ENCODE measurements at regions not wholly inside any gene's neighbourhood (a gene's known extent, or its start where the extent isn't known, plus 50 kb on each side); places are given as distances from the start of the nearest gene placed in this dataset.
"Not testable (repeated sequence)": the region's sequence is repeated elsewhere in the genome, so short reads cannot be mapped to it uniquely, and the experiment has no call there.

GRCh38 chrY:12425506-12425905 is 275.5 kb upstream of the USP9Y start:
- DNase-seq (ENCODE audit: low read depth): no peak
- in situ Hi-C loops (cut with HindIII; ENCODE audit: low pct_unique_long_range_greater_than_20kb, low sequenced_read_pairs): no loop called here

- DNase-seq (ENCODE audit: low read depth): no peak
- in situ Hi-C loops (cut with HindIII; ENCODE audit: low pct_unique_long_range_greater_than_20kb, low sequenced_read_pairs): no loop called here
Measured at GRCh38 chrY:12427361-12427760, 273.7 kb upstream of the USP9Y start.

GRCh38 chrY:12431546-12431945 is 269.5 kb upstream of the USP9Y start:
- DNase-seq (ENCODE audit: low read depth): no peak

GRCh38 chrY:12438823-12439222 is 262.2 kb upstream of the USP9Y start:
- in situ Hi-C loops (cut with HindIII; ENCODE audit: low pct_unique_long_range_greater_than_20kb, low sequenced_read_pairs); DNase-seq (ENCODE audit: low read depth): not testable (repeated sequence)

More at GRCh38 chrY:12431546-12431945, 269.5 kb upstream of the USP9Y start:
- in situ Hi-C loops (cut with HindIII; ENCODE audit: low pct_unique_long_range_greater_than_20kb, low sequenced_read_pairs): no loop called here

- DNase-seq (ENCODE audit: low read depth): no peak
- in situ Hi-C loops (cut with HindIII; ENCODE audit: low pct_unique_long_range_greater_than_20kb, low sequenced_read_pairs): no loop called here
Measured at GRCh38 chrY:12444200-12444599, 256.8 kb upstream of the USP9Y start.

GRCh38 chrY:12446486-12447265 is 254.4 kb upstream of the USP9Y start:
- in situ Hi-C loops (cut with HindIII; ENCODE audit: low pct_unique_long_range_greater_than_20kb, low sequenced_read_pairs); DNase-seq (ENCODE audit: low read depth): not testable (repeated sequence)

- in situ Hi-C loops (cut with HindIII; ENCODE audit: low pct_unique_long_range_greater_than_20kb, low sequenced_read_pairs): not testable (repeated sequence)
Measured at GRCh38 chrY:12448561-12448960, 252.5 kb upstream of the USP9Y start.

GRCh38 chrY:12453318-12453717 is 247.7 kb upstream of the USP9Y start:
- DNase-seq (ENCODE audit: low read depth); in situ Hi-C loops (cut with HindIII; ENCODE audit: low pct_unique_long_range_greater_than_20kb, low sequenced_read_pairs): not testable (repeated sequence)

More at GRCh38 chrY:12448561-12448960, 252.5 kb upstream of the USP9Y start:
- not testable (repeated sequence) for DNase-seq (ENCODE audit: low read depth)

- in situ Hi-C loops (cut with HindIII; ENCODE audit: low pct_unique_long_range_greater_than_20kb, low sequenced_read_pairs): no loop called here
- DNase-seq (ENCODE audit: low read depth): no peak
Measured at GRCh38 chrY:12459965-12460364, 241.1 kb upstream of the USP9Y start.

GRCh38 chrY:12464155-12464554 is 236.9 kb upstream of the USP9Y start:
- DNase-seq (ENCODE audit: low read depth): no peak
- in situ Hi-C loops (cut with HindIII; ENCODE audit: low pct_unique_long_range_greater_than_20kb, low sequenced_read_pairs): no loop called here

GRCh38 chrY:12465706-12466105 is 235.3 kb upstream of the USP9Y start:
- no peak for DNase-seq (ENCODE audit: low read depth)
- in situ Hi-C loops (cut with HindIII; ENCODE audit: low pct_unique_long_range_greater_than_20kb, low sequenced_read_pairs): no loop called here

GRCh38 chrY:12469081-12469480 is 231.9 kb upstream of the USP9Y start:
- in situ Hi-C loops (cut with HindIII; ENCODE audit: low pct_unique_long_range_greater_than_20kb, low sequenced_read_pairs): no loop called here
- peak; percentile 66 for DNase-seq (ENCODE audit: low read depth)

GRCh38 chrY:12474472-12474871 is 226.6 kb upstream of the USP9Y start:
- no peak for DNase-seq (ENCODE audit: low read depth)
- in situ Hi-C loops (cut with HindIII; ENCODE audit: low pct_unique_long_range_greater_than_20kb, low sequenced_read_pairs): no loop called here

GRCh38 chrY:12479382-12479781 is 221.6 kb upstream of the USP9Y start:
- in situ Hi-C loops (cut with HindIII; ENCODE audit: low pct_unique_long_range_greater_than_20kb, low sequenced_read_pairs): no loop called here
- DNase-seq (ENCODE audit: low read depth): peak; percentile 0

GRCh38 chrY:12483394-12483793 is 217.6 kb upstream of the USP9Y start:
- in situ Hi-C loops (cut with HindIII; ENCODE audit: low pct_unique_long_range_greater_than_20kb, low sequenced_read_pairs): no loop called here
- no peak for DNase-seq (ENCODE audit: low read depth)

- in situ Hi-C loops (cut with HindIII; ENCODE audit: low pct_unique_long_range_greater_than_20kb, low sequenced_read_pairs): no loop called here
- DNase-seq (ENCODE audit: low read depth): no peak
Measured at GRCh38 chrY:12490558-12491209, 210.3 kb upstream of the USP9Y start.

- no peak for DNase-seq (ENCODE audit: low read depth)
- in situ Hi-C loops (cut with HindIII; ENCODE audit: low pct_unique_long_range_greater_than_20kb, low sequenced_read_pairs): no loop called here
Measured at GRCh38 chrY:12492218-12492617, 208.8 kb upstream of the USP9Y start.

GRCh38 chrY:12496007-12496406 is 205.0 kb upstream of the USP9Y start:
- in situ Hi-C loops (cut with HindIII; ENCODE audit: low pct_unique_long_range_greater_than_20kb, low sequenced_read_pairs): no loop called here
- no peak for DNase-seq (ENCODE audit: low read depth)

- DNase-seq (ENCODE audit: low read depth): no peak
- in situ Hi-C loops (cut with HindIII; ENCODE audit: low pct_unique_long_range_greater_than_20kb, low sequenced_read_pairs): no loop called here
Measured at GRCh38 chrY:12500096-12500495, 200.9 kb upstream of the USP9Y start.

GRCh38 chrY:12504028-12504427 is 197.0 kb upstream of the USP9Y start:
- DNase-seq (ENCODE audit: low read depth); in situ Hi-C loops (cut with HindIII; ENCODE audit: low pct_unique_long_range_greater_than_20kb, low sequenced_read_pairs): not testable (repeated sequence)

All from Caki2 (cell line).